ENCODE measurements at regions not wholly inside any gene's neighbourhood (a gene's known extent, or its start where the extent isn't known, plus 50 kb on each side); places are given as distances from the start of the nearest gene placed in this dataset.

DNA sequence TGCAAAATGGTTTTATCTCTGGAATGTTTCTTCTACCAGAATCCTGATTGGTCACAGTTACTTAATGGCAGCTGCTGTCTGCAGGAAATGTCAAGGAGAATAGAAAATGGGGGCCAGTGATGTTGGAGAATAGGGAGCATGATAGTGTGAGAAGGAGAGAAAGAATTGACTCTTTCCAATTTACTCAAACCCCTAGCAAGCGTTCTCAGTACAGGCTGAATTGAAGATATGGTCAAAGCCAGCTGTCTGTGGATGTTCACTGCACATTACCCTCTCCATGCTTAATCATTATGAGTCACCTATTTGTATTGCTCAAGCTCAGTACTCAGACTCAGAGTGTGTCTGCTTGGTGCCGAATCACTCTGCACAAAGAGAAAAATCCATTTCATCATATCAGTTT, 57.8 kb upstream of the FAM47B start:
- TF ChIP-seq CTCF (IDR thresholded peaks at IDR 0.05; ENCODE audit: insufficient read depth, low read depth, low read length), result no peak
- ChIA-PET POLR2A (no interaction called here), CTCF (interaction anchor here (0.8 kb wide), 1 partner anchor 9 kb away, joined by 3 read pairs; no protein-coding TSS in a partner anchor)
- Histone ChIP-seq H3K4me3 (ENCODE audit: low read depth, low read length) (no peak overlapping the region), H3K27me3 (ENCODE audit: control insufficient read depth, insufficient read depth, low read length) (no peaks in the 10 kb centered on the region), H3K36me3 (ENCODE audit: control insufficient read depth, insufficient read depth, low read length) (no peaks in the 10 kb centered on the region)
- DNase-seq (ENCODE audit: low read depth), result no peak

DNA sequence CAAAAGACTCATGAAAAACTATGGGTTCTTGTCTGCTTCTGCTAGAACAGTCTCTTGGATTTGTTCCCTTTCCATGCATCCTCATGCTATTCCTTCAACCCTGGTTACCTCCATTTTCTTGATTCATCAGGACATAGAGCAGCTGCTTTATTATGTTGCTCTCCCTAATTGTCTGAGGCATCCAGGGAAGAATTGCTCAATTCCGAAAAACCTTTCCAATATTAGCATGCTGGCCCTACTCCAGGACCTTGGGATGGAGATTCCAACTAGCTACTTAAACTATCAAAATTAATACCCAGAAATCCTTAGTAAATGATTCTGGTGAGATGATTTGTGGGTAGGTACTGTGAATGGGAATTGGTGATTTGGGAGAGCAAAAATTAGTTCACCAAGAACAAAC, 56.6 kb upstream of the FAM47B start:
- POLR2A ChIA-PET, result no interaction called here
- Histone ChIP-seq H3K36me3 (ENCODE audit: control insufficient read depth, insufficient read depth, low read length) (no peaks in the 10 kb centered on the region), H3K4me3 (ENCODE audit: low read depth, low read length) (no peak overlapping the region), H3K27me3 (ENCODE audit: control insufficient read depth, insufficient read depth, low read length) (no peaks in the 10 kb centered on the region)
- CTCF ChIA-PET, result no interaction called here
- TF ChIP-seq CTCF (IDR thresholded peaks at IDR 0.05; ENCODE audit: insufficient read depth, low read depth, low read length), result no peak
- DNase-seq (ENCODE audit: low read depth), result no peak

GRCh38 chrX:34891391-34891790, 51.2 kb upstream of the FAM47B start:
- DNase-seq (ENCODE audit: low read depth), result no peak
- TF ChIP-seq CTCF (IDR thresholded peaks at IDR 0.05; ENCODE audit: insufficient read depth, low read depth, low read length), result no peak
- Histone ChIP-seq H3K36me3 (ENCODE audit: control insufficient read depth, insufficient read depth, low read length) (no peaks in the 10 kb centered on the region), H3K27me3 (ENCODE audit: control insufficient read depth, insufficient read depth, low read length) (no peaks in the 10 kb centered on the region), H3K4me3 (ENCODE audit: low read depth, low read length) (no peak overlapping the region)
- ChIA-PET CTCF (no interaction called here), POLR2A (no interaction called here)
